Lower lobe of right lung (tissue), 2 donors: ENCODE measurements at regions not wholly inside any gene's neighbourhood (a gene's known extent, or its start where the extent isn't known, plus 50 kb on each side); places are given as distances from the start of the nearest gene placed in this dataset.
"Not testable (repeated sequence)": the region's sequence is repeated elsewhere in the genome, so short reads cannot be mapped to it uniquely, and the experiment has no call there.

ENCODE experiments used
- ATAC-seq, 2 donors: fragments of 200-7000 bp; cut with Tn5 transposase; one replicate each; pipeline ENCODE4 v1.9.1; 2020 to 2022; ENCODE audit warnings: mild to moderate bottlenecking in 2 of 2, moderate library complexity in 2 of 2
- DNase-seq: peaks from one replicate; pipeline ENCODE4 v3.0.0-alpha.2; 2020
- H3K27ac ChIP-seq: fragments of 200-600 bp; one replicate; pipeline ENCODE4 v1.8.0; 2022
- H3K27me3 ChIP-seq: fragments of 200-600 bp; one replicate; pipeline ENCODE4 v1.8.0; 2022; ENCODE audit warnings: low read depth
- H3K36me3 ChIP-seq: fragments of 200-600 bp; one replicate; pipeline ENCODE4 v1.8.0; 2022; ENCODE audit warnings: mild to moderate bottlenecking
- H3K4me1 ChIP-seq: fragments of 200-600 bp; one replicate; pipeline ENCODE4 v1.8.0; 2022
- H3K4me3 ChIP-seq: fragments of 200-600 bp; one replicate; pipeline ENCODE4 v1.8.0; 2022; ENCODE audit warnings: mild to moderate bottlenecking
- H3K9me3 ChIP-seq: fragments of 200-600 bp; one replicate; pipeline ENCODE4 v1.8.0; 2022
- intact Hi-C: fragments of 100-400 bp; cut with DNase I; formaldehyde crosslinking; loops from one replicate; pipeline ENCODE4 v1.11.0; 2022
- TF ChIP-seq, protein P1 (sequence below): fragments of 200-600 bp; IDR thresholded peaks from one replicate; pipeline ENCODE4 v1.8.0; 2022; ENCODE audit warnings: antibody characterized with exemption, mild to moderate bottlenecking
- donor health status: DM: no; HTN: yes; CAD: no; lungs with severe emphysema.

DNA sequence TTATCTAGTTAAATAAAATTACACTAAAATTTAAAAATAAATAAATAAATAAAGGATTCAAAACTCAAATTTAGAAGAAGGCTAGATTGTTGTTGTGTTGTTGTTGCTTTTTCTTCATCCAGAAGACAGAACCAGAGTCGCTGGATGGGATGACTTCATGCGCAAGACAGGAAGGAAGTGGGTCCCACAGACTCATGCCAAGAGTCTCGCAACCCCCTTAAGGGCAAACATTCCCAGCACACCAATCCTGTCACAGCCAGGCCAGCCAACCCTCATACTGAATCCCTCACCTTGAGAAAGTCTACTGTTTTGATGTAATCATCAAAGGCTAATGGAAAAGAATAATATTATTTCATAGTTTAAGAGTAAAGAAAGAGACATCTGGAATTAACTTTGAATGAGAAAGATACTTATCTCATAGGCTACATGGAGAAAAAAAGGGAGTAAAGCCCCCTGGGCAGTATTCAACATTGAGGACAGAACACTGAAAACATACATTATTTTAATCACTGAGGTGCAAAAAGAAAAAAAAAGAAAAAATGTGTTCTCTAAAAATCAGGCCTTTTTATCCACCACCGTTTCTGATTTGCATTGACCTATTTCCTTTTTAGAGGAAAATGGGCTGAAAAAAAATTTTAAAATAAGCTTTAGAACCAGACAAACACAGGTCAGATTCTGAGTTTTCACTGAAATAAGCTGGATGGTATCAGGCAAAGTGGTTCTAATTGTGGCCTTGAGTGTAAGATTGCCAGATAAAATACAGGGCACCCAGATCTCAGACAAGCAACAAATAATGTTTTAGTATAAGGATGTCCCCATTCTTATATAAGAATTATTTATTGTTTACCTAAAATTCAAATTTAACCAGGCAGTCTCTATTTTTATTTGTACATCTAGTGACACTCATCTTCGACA is 826.5 kb downstream of the TNS3 start:
- DNase-seq = no peak
- intact Hi-C loops = no loop called here
- Histone ChIP-seq H3K4me1 (peaks cover 7% of the 10 kb centered on the region), H3K27me3 (no peaks in the 10 kb centered on the region), H3K9me3 (no peaks in the 10 kb centered on the region), H3K4me3 (no peak overlapping the region), H3K36me3 (no peaks in the 10 kb centered on the region), H3K27ac (no peak overlapping the region)
- TF ChIP-seq, protein P1, sequence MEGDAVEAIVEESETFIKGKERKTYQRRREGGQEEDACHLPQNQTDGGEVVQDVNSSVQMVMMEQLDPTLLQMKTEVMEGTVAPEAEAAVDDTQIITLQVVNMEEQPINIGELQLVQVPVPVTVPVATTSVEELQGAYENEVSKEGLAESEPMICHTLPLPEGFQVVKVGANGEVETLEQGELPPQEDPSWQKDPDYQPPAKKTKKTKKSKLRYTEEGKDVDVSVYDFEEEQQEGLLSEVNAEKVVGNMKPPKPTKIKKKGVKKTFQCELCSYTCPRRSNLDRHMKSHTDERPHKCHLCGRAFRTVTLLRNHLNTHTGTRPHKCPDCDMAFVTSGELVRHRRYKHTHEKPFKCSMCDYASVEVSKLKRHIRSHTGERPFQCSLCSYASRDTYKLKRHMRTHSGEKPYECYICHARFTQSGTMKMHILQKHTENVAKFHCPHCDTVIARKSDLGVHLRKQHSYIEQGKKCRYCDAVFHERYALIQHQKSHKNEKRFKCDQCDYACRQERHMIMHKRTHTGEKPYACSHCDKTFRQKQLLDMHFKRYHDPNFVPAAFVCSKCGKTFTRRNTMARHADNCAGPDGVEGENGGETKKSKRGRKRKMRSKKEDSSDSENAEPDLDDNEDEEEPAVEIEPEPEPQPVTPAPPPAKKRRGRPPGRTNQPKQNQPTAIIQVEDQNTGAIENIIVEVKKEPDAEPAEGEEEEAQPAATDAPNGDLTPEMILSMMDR = no peak
- no peak for ATAC-seq

DNA sequence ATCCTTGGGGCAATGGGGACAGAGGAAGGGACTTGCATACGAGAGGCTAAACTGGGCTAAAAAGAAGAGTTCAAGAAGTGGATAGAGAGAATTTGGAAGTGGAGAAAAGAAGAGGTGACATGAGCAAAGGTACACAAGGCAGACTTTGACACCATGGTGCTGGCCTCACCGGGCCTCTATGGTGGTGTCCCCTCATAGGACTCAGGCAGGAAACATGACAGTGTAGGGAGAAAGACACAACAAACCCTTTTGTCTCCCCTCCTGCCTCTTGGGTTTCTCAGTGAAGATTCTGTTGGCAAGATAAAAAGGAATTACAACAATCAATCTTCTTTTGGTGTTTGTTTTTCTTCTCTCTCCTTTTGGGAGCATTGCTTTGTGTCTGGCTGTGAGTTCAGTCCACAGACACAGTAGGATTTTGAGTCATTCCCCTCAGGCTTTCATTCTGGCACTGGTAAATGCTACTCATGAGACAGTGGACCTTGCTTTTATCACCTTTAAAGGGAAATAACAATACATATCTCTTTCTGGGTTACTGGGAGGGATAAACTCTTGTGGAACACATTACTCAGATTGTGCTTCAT is 827.7 kb downstream of the TNS3 start:
- Histone ChIP-seq H3K27me3 (no peaks in the 10 kb centered on the region), H3K36me3 (no peaks in the 10 kb centered on the region), H3K27ac (no peak overlapping the region), H3K4me1 (peaks cover 7% of the 10 kb centered on the region), H3K4me3 (no peak overlapping the region), H3K9me3 (no peaks in the 10 kb centered on the region)
- DNase-seq = no peak
- no peak for ATAC-seq
- TF ChIP-seq, protein P1 = no peak
- intact Hi-C loops = no loop called here

- TF ChIP-seq, protein P1 = no peak
- no peaks in the 10 kb centered on the region for H3K36me3 ChIP-seq
- H3K4me3 ChIP-seq = no peak overlapping the region
- H3K4me1 ChIP-seq = peaks cover 7% of the 10 kb centered on the region
- H3K27ac ChIP-seq = no peak overlapping the region
- H3K9me3 ChIP-seq = no peaks in the 10 kb centered on the region
- DNase-seq = no peak
- intact Hi-C loops = no loop called here
- no peaks in the 10 kb centered on the region for H3K27me3 ChIP-seq
- no peak for ATAC-seq
Measured at GRCh38 chr7:46753662-46754061, 828.2 kb downstream of the TNS3 start.

DNA sequence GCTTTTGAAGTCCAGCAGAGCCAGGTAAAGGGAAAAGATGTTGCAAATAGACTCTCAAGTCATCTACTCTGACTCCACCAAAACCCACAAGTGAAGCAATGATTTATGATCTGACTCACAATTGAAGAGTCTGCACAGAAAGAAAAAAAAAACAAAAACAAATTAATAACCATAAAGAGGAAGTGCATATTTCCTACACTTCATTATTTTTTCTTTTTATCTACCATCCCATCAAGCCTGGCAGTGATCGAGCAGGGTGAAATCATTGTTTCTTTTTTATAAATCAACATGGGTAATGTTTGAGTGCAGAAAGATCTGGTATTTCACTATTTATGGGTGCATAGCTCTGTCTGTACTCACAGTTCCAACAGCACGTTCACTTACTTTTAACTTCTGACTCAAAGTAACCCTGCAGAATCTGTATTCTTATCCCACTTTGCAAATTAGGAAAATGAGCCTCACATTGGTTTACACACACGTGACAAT is 829.0 kb downstream of the TNS3 start:
- TF ChIP-seq, protein P1 = no peak
- H3K27ac ChIP-seq = no peak overlapping the region
- DNase-seq = no peak

GRCh38 chr7:46751927-46752723 is 829.8 kb downstream of the TNS3 start:
- H3K27me3 ChIP-seq, DNase-seq, H3K4me3 ChIP-seq, intact Hi-C loops, H3K36me3 ChIP-seq, H3K4me1 ChIP-seq, H3K27ac ChIP-seq, H3K9me3 ChIP-seq, ATAC-seq: not testable (repeated sequence)

More for the DNA sequence above, 829.0 kb downstream of the TNS3 start:
- Histone ChIP-seq H3K36me3 (no peaks in the 10 kb centered on the region), H3K4me3 (no peak overlapping the region), H3K4me1 (peaks cover 7% of the 10 kb centered on the region), H3K9me3 (no peaks in the 10 kb centered on the region), H3K27me3 (no peaks in the 10 kb centered on the region)
- intact Hi-C loops = no loop called here
- no peak for ATAC-seq
